ENCODE measurements at regions not wholly inside any gene's neighbourhood (a gene's known extent, or its start where the extent isn't known, plus 50 kb on each side); places are given as distances from the start of the nearest gene placed in this dataset.

DNA sequence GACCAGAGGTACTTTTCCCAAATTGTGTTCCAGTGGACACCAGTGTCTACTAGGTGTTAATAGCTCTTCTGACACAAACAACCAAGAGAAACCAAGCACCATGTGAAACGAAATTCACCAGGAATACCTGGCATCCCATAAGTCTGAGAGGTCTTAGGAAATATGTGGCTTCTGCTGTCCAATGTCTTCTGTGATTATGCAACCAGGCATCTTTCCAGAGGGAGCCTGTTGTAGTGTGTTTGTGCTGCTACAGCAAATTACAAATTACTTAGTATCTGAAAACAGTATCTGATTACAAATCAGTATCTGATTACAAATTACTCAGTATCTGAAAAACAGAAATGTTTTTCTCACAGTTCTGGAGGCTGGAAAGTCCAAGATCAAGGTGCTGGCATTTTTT lies 133.6 kb upstream of the NPVF start:
- DNase-seq (ENCODE audit: low read depth in 2 of 2), result peak in 1 of 2 donors; percentile 4
- TF ChIP-seq, protein P1, sequence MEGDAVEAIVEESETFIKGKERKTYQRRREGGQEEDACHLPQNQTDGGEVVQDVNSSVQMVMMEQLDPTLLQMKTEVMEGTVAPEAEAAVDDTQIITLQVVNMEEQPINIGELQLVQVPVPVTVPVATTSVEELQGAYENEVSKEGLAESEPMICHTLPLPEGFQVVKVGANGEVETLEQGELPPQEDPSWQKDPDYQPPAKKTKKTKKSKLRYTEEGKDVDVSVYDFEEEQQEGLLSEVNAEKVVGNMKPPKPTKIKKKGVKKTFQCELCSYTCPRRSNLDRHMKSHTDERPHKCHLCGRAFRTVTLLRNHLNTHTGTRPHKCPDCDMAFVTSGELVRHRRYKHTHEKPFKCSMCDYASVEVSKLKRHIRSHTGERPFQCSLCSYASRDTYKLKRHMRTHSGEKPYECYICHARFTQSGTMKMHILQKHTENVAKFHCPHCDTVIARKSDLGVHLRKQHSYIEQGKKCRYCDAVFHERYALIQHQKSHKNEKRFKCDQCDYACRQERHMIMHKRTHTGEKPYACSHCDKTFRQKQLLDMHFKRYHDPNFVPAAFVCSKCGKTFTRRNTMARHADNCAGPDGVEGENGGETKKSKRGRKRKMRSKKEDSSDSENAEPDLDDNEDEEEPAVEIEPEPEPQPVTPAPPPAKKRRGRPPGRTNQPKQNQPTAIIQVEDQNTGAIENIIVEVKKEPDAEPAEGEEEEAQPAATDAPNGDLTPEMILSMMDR (IDR thresholded peaks at IDR 0.05; ENCODE audit: low read depth, low read length), result no peak
- no peak overlapping the region for H3K4me3 ChIP-seq (replicated peaks in 1 of 2; ENCODE audit: low read depth in 2 of 2, low read length in 2 of 2)

DNA sequence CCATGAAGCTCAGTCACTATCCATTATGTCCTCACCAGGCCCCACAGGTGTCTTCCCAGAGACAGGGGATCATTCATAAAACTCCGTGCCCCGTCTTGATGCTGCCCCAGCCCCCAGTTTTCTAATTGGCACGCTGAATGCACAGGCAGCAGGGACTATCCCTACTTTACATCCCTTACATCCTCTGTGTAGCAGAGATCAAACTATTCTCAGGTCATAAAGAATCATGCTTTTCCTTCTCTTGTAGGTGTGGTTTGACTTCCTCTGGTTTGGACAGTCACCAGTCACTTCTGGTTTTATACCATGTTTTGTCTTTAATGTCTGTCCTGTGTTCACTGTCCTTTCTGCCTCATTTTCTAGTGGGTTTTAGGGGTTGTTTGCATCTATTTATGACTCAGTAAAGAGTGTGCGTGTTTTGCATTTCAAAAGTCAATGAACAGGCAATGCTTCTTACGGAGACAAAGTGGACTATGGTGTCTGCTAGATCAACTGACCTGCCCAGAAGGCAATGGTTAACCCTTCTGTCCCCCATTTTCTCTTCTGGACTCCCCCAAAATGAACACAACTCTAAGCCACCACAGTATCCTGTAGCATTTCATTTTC lies 140.4 kb upstream of the NPVF start:
- DNase-seq (ENCODE audit: low read depth in 2 of 2), result no peak
- H3K4me3 ChIP-seq (replicated peaks in 1 of 2; ENCODE audit: low read depth in 2 of 2, low read length in 2 of 2), result no peak overlapping the region
- TF ChIP-seq, protein P1 (IDR thresholded peaks at IDR 0.05; ENCODE audit: low read depth, low read length), result no peak

DNA sequence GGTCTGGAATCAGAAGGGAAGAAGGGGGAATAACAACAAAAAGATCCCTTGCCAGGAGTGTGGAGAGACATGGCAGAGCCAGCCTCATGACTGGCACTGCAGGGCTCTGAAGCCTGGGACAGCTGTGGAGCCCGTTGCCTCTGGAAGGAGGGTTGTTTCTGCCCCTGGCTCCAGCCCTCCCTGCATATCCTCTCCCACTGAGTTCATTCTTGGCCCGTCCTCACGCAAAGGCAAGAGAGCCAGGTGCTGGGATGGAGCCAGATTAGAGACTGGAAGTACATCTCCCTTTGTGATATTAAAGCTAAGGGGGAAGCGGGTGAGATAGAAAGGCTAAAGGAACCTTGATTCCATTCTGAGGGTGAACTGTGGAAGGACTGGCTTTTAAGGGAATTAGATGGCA lies 141.5 kb upstream of the NPVF start:
- H3K4me3 ChIP-seq (replicated peaks in 1 of 2; ENCODE audit: low read depth in 2 of 2, low read length in 2 of 2), result no peak overlapping the region
- TF ChIP-seq, protein P1 (IDR thresholded peaks at IDR 0.05; ENCODE audit: low read depth, low read length), result no peak
- DNase-seq (ENCODE audit: low read depth in 2 of 2), result no peak

DNA sequence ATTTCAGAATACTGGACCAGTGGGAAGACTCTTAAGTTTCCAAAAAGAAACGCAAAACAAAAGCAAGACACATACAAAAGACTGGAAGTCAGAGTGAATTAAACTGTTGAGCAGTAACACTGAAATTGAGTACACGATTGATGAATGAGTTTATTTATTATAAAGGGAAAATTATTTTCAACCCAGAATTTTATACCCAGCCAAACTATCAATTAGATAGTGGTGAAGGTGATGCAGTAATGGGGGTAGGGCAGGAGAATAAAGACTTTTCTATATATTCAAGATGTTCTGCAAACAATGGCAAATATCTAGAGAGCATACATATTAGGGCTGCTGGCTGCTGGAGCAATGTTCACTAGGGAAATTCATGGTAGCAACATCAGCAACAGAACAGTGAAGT lies 143.7 kb upstream of the NPVF start:
- TF ChIP-seq, protein P1 (IDR thresholded peaks at IDR 0.05; ENCODE audit: low read depth, low read length), result no peak
- H3K4me3 ChIP-seq (replicated peaks in 1 of 2; ENCODE audit: low read depth in 2 of 2, low read length in 2 of 2), result no peak overlapping the region
- no peak for DNase-seq (ENCODE audit: low read depth in 2 of 2)

DNA sequence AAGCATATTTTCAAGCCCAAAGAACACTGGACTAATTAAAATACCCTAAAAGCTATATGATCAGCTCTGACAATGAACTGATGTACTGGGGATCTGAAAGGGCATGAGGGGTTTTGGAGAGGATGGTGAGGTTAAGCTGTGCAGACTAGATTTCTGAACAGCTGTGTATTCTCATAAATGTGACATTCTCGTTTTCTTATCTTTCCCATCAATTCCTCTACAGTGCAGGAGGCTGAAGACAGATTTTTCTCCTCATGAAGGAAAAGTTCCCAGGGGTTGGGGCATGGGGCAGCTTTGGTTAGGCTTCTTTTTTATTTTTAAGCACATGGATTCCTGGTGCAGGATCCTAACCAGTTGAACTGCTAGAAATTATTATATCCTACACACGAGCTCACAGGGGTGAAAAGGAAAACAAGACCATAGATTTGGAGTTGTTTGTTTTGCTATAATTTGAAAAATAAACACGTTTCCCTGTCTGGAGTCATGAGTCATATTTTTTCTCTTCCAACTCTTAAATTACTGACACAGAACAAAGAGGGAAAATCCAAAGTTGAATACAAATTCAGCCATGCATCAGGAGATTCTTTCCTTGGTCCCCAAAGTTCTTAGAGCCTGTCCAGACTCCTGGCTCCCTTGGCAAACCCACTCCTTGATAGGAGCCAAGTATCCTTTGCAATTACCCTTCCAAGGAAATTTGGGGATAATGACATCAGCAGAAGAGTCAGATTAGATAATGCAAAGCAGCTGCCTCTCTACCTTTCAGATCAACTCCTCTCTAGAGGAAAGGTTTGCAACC lies 147.7 kb upstream of the NPVF start:
- H3K4me3 ChIP-seq (replicated peaks in 1 of 2; ENCODE audit: low read depth in 2 of 2, low read length in 2 of 2), result no peak overlapping the region
- no peak for DNase-seq (ENCODE audit: low read depth in 2 of 2)
- TF ChIP-seq, protein P1 (IDR thresholded peaks at IDR 0.05; ENCODE audit: low read depth, low read length), result no peak

DNA sequence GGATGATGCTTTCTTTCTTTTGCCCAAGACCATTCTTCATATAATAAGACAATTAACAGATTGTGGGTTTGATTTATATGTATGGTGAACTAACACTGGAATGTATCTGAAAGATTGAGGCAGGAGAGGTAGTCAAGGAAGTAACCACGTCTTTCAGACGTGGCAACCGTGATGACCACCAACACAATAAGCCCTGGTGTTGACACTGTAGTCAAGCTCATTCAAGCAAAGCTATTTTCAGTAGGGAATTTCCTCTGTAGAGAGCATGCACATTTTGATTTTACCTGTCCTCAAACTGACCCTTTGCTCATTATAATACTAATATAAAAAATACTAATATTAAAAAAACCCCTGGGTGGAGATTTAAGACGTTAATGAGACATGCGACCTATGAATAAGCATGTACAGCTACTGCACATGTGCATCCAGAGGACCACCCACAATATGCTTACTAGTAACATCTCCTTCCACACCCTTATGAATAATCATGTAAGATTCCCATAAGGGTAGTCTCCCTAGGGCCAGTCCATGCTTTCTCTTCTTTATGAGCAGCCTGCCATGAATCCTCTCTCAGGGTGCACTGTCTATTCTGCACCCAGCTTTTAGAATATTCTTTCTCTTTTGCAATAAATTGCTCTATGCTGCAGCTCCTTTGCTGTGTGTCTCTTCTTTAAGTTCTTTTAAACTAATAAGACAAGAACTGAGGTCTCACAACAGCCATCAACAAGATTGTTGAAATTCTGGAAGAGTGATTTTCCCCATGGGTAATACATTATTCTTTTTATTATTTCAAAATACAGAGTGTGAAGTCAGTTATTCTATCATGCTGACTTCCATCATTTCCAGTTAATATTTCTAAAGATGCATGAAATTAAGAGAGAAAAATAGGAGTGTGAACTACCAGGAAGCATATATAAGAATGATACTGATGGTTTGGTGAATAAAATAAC lies 151.3 kb upstream of the NPVF start:
- no peak for DNase-seq (ENCODE audit: low read depth in 2 of 2)
- TF ChIP-seq, protein P1 (IDR thresholded peaks at IDR 0.05; ENCODE audit: low read depth, low read length), result no peak
- H3K4me3 ChIP-seq (replicated peaks in 1 of 2; ENCODE audit: low read depth in 2 of 2, low read length in 2 of 2), result no peak overlapping the region
